BJ (cell line): ENCODE measurements at regions not wholly inside any gene's neighbourhood (a gene's known extent, or its start where the extent isn't known, plus 50 kb on each side); places are given as distances from the start of the nearest gene placed in this dataset.

ENCODE experiments used
- CTCF ChIA-PET: fragments of 350-600 bp; formaldehyde crosslinking; extraction: SDS; loops from one replicate; lab custom pipeline; 2021; ENCODE audit warnings: antibody characterized with exemption, inconsistent platforms; lab: Yijun Ruan, JAX
- POLR2A ChIA-PET: fragments of 300-600 bp; sonication (Branson Sonifier 250); formaldehyde crosslinking; extraction: SDS; loops from one replicate; lab custom pipeline; 2021; ENCODE audit warnings: antibody characterized with exemption; lab: Charles Lee
- DNase-seq: peaks from one replicate; pipeline ENCODE4 v3.0.0-alpha.2; 2011; ENCODE audit warnings: low read depth
- H3K27me3 ChIP-seq: 2 replicates; pipeline ENCODE4 v1.6.0; 2011; ENCODE audit warnings: low read length; ENCODE audit not compliant: control insufficient read depth, insufficient read depth
- H3K36me3 ChIP-seq: 2 replicates; pipeline ENCODE4 v1.5.1; 2011; ENCODE audit warnings: low read length; ENCODE audit not compliant: control insufficient read depth, insufficient read depth
- H3K4me3 ChIP-seq: 2 replicates; pipeline ENCODE4 v1.5.1; 2011; ENCODE audit warnings: low read depth, mild to moderate bottlenecking, control low read depth, low read length
- TF ChIP-seq, protein P1 (sequence below): IDR thresholded peaks from 2 replicates; pipeline ENCODE4 v1.5.1; 2011; ENCODE audit warnings: low read depth, mild to moderate bottlenecking, control low read depth, inconsistent platforms, low read length, moderate library complexity; ENCODE audit not compliant: insufficient read depth

GRCh38 chr18:24530630-24531111 lies 70.2 kb downstream of the HRH4 start:
- peak; percentile 28 for DNase-seq
- ChIA-PET POLR2A (no interaction called here), CTCF (interaction anchor here (1.1 to 1.4 kb wide), 2 partner anchors 13 to 196 kb away, joined by 3 to 5 read pairs; no protein-coding TSS in a partner anchor)
- Histone ChIP-seq H3K4me3 (no peak overlapping the region), H3K27me3 (peaks cover 1% of the 10 kb centered on the region; the same call in 1 of the 2 replicates), H3K36me3 (no peaks in the 10 kb centered on the region)
- TF ChIP-seq, protein P1, sequence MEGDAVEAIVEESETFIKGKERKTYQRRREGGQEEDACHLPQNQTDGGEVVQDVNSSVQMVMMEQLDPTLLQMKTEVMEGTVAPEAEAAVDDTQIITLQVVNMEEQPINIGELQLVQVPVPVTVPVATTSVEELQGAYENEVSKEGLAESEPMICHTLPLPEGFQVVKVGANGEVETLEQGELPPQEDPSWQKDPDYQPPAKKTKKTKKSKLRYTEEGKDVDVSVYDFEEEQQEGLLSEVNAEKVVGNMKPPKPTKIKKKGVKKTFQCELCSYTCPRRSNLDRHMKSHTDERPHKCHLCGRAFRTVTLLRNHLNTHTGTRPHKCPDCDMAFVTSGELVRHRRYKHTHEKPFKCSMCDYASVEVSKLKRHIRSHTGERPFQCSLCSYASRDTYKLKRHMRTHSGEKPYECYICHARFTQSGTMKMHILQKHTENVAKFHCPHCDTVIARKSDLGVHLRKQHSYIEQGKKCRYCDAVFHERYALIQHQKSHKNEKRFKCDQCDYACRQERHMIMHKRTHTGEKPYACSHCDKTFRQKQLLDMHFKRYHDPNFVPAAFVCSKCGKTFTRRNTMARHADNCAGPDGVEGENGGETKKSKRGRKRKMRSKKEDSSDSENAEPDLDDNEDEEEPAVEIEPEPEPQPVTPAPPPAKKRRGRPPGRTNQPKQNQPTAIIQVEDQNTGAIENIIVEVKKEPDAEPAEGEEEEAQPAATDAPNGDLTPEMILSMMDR, result no peak

- DNase-seq, result no peak
- H3K4me3 ChIP-seq, result no peak overlapping the region
- ChIA-PET CTCF (no interaction called here), POLR2A (no interaction called here)
- no peaks in the 10 kb centered on the region for H3K36me3 ChIP-seq
- TF ChIP-seq, protein P1, result no peak
- H3K27me3 ChIP-seq, result 0 out of 2 replicates have a peak, but pooled peaks cover 1% of the 10 kb centered on the region
These were observed 73.8 kb downstream of the HRH4 start for GRCh38 chr18:24534271-24534670.

DNA sequence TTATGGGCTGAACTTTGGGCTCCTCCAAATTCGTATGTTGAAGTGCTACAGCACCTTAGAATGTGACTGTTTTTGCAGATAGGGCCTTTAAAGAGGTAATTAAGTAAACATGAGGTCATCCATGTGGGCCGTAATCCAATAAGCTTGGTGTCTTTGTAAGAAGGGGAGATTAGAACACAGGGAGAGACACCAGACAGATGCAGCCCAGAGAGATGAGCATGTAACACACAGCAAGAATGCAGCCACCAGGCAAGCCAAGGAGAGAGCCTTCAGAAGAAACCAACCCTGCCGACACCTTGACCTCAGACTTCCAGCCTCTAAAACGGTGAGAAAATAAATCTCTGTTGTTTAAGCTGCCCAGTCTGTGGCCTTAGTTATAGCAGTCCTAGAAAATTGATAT lies 74.3 kb downstream of the HRH4 start:
- no peak for DNase-seq
- ChIA-PET CTCF (interaction anchor here (0.7 to 1.5 kb wide), 2 partner anchors 9 to 68 kb away, joined by 3 to 6 read pairs; no protein-coding TSS in a partner anchor), POLR2A (no interaction called here)
- TF ChIP-seq, protein P1, result no peak
- Histone ChIP-seq H3K4me3 (no peak overlapping the region), H3K36me3 (no peaks in the 10 kb centered on the region), H3K27me3 (0 out of 2 replicates have a peak, but pooled peaks cover 1% of the 10 kb centered on the region)

GRCh38 chr18:24535527-24536295 lies 75.3 kb downstream of the HRH4 start:
- ChIA-PET CTCF (interaction anchor here (1.5 to 1.8 kb wide), 2 partner anchors 8 to 10 kb away, joined by 5 to 6 read pairs; no protein-coding TSS in a partner anchor), POLR2A (no interaction called here)
- peaks cover 1% of the 10 kb centered on the region; the same call in 1 of the 2 replicates for H3K27me3 ChIP-seq
- DNase-seq, result no peak
- no peaks in the 10 kb centered on the region for H3K36me3 ChIP-seq
- H3K4me3 ChIP-seq, result no peak overlapping the region
- TF ChIP-seq, protein P1, result no peak

DNA sequence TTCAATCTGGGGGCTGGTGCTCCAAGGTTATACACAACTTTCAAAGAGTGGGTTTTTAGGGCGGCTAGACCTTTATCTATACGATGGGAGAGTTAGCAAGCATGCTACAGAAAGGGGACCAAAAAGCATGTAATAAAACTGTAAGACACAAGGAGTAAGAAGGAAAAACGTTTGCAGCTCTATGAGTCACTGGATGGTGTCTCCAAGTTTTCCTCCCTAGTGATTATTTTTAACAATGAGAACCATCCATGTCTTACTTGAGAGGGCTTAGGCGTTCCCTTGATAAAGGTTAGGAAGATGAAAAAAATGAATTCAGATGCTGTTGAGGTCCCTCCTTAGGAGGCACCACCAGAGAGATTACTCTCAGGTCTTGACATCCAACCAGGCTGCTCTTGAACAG lies 75.9 kb downstream of the HRH4 start:
- DNase-seq, result no peak

More for the DNA sequence above, 75.9 kb downstream of the HRH4 start:
- H3K4me3 ChIP-seq, result no peak overlapping the region
- ChIA-PET CTCF (interaction anchor here (1.8 kb wide), 1 partner anchor 9 kb away, joined by 5 read pairs; no protein-coding TSS in a partner anchor), POLR2A (no interaction called here)
- TF ChIP-seq, protein P1, result no peak
- peaks cover 1% of the 10 kb centered on the region; the same call in 1 of the 2 replicates for H3K27me3 ChIP-seq
- no peaks in the 10 kb centered on the region for H3K36me3 ChIP-seq
